ENCODE measurements at regions not wholly inside any gene's neighbourhood (a gene's known extent, or its start where the extent isn't known, plus 50 kb on each side); places are given as distances from the start of the nearest gene placed in this dataset.

DNA sequence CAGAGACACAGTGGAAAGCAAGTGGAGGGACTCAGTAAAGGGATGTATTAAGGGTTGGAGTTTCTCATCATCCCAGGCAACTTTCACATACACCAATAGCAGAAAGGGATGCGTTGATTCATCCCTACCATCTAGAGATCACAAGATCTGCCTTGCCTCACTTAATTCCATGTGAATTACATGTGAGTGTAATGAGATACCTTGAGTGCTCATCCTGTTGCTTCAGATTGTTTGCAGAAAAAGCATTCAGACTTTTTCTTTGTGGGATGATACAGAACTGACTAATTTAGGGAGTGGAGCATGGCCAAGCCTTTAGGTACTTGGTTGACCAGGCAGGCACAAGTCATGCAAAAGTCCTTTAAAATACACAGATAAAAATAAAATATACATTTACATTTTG, 124.8 kb upstream of the SLIT2 start:
- TF ChIP-seq, protein P1, sequence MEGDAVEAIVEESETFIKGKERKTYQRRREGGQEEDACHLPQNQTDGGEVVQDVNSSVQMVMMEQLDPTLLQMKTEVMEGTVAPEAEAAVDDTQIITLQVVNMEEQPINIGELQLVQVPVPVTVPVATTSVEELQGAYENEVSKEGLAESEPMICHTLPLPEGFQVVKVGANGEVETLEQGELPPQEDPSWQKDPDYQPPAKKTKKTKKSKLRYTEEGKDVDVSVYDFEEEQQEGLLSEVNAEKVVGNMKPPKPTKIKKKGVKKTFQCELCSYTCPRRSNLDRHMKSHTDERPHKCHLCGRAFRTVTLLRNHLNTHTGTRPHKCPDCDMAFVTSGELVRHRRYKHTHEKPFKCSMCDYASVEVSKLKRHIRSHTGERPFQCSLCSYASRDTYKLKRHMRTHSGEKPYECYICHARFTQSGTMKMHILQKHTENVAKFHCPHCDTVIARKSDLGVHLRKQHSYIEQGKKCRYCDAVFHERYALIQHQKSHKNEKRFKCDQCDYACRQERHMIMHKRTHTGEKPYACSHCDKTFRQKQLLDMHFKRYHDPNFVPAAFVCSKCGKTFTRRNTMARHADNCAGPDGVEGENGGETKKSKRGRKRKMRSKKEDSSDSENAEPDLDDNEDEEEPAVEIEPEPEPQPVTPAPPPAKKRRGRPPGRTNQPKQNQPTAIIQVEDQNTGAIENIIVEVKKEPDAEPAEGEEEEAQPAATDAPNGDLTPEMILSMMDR (conservative IDR thresholded peaks at IDR 0.05): no peak
- no peak for TF ChIP-seq EZH2 (IDR thresholded peaks at IDR 0.05; ENCODE audit: low read depth)

Measured in PC-9 (cell line).